Smooth muscle cell (in vitro differentiated cells): ENCODE measurements at regions not wholly inside any gene's neighbourhood (a gene's known extent, or its start where the extent isn't known, plus 50 kb on each side); places are given as distances from the start of the nearest gene placed in this dataset.
"Not testable (repeated sequence)": the region's sequence is repeated elsewhere in the genome, so short reads cannot be mapped to it uniquely, and the experiment has no call there.

Source experiments
- DNase-seq: peaks from one replicate; lab custom pipeline; 2025; ENCODE audit not compliant: unreplicated experiment; lab: John Stamatoyannopoulos, UW
- H2AFZ ChIP-seq: fragments of 200-600 bp; sonication (generic); 2 replicates; pipeline ENCODE4 v1.6.0; 2016; ENCODE audit warnings: antibody characterized with exemption, low read depth, mild to moderate bottlenecking
- H3F3A ChIP-seq: fragments of 200-600 bp; sonication (generic); 2 replicates; pipeline ENCODE4 v1.6.0; 2017; ENCODE audit warnings: antibody characterized with exemption, low read depth
- H3K27ac ChIP-seq: fragments of 200-600 bp; sonication (generic); 2 replicates; pipeline ENCODE4 v1.5.1; 2016; ENCODE audit warnings: low read depth, mild to moderate bottlenecking
- H3K27me3 ChIP-seq: fragments of 200-600 bp; sonication (generic); 2 replicates; pipeline ENCODE4 v1.6.1; 2016; ENCODE audit warnings: low read depth, mild to moderate bottlenecking
- H3K36me3 ChIP-seq: fragments of 200-600 bp; sonication (generic); 2 replicates; pipeline ENCODE4 v1.5.1; 2016; ENCODE audit warnings: low read depth
- H3K4me1 ChIP-seq: fragments of 200-600 bp; sonication (generic); 2 replicates; pipeline ENCODE4 v1.5.1; 2016; ENCODE audit warnings: low read depth
- H3K4me2 ChIP-seq: fragments of 200-600 bp; sonication (generic); 2 replicates; pipeline ENCODE4 v1.6.0; 2016; ENCODE audit warnings: mild to moderate bottlenecking
- H3K4me3 ChIP-seq: fragments of 200-600 bp; sonication (generic); 2 replicates; pipeline ENCODE4 v1.5.1; 2016; ENCODE audit warnings: mild to moderate bottlenecking
- H3K79me2 ChIP-seq: fragments of 200-600 bp; sonication (generic); 2 replicates; pipeline ENCODE4 v1.6.0; 2016; ENCODE audit warnings: low read depth, mild to moderate bottlenecking
- H3K9ac ChIP-seq: fragments of 200-600 bp; sonication (generic); 2 replicates; pipeline ENCODE4 v1.6.0; 2016; ENCODE audit warnings: low read depth
- H3K9me3 ChIP-seq: fragments of 200-600 bp; sonication (generic); replicated peaks from 2 replicates; pipeline ENCODE4 v1.5.1; 2016; ENCODE audit warnings: low read depth
- H4K20me1 ChIP-seq: fragments of 200-600 bp; sonication (generic); 2 replicates; pipeline ENCODE4 v1.6.0; 2016; ENCODE audit warnings: low read depth
- CTCF ChIP-seq: fragments of 200-600 bp; sonication (generic); IDR thresholded peaks from 2 replicates; pipeline ENCODE4 v1.5.1; 2017; ENCODE audit warnings: borderline replicate concordance, mild to moderate bottlenecking, antibody characterized with exemption; ENCODE audit not compliant: insufficient read depth, poor library complexity, severe bottlenecking
- WGBS: methylation state at CpG from one replicate; pipeline ENCODE4 v1.1.7; 2016; ENCODE audit warnings: low lambda C conversion rate; 5-methylcytosine and 5-hydroxymethylcytosine counted together

- H3F3A ChIP-seq, result no peaks in the 10 kb centered on the region
- no peak overlapping the region for H3K4me2 ChIP-seq
- no peak overlapping the region for H3K4me3 ChIP-seq
- H3K27ac ChIP-seq, result no peak overlapping the region
- no peaks in the 10 kb centered on the region for H3K36me3 ChIP-seq
- no peaks in the 10 kb centered on the region for H3K27me3 ChIP-seq
- H3K9me3 ChIP-seq, result no peaks in the 10 kb centered on the region
- DNase-seq, result no peak
- H3K9ac ChIP-seq, result no peak overlapping the region
- WGBS, result 87% methylated on average over 4 of the region's 4 CpGs
- no peaks in the 10 kb centered on the region for H3K79me2 ChIP-seq
- H3K4me1 ChIP-seq, result no peaks in the 10 kb centered on the region
- H4K20me1 ChIP-seq, result no peaks in the 10 kb centered on the region
- H2AFZ ChIP-seq, result no peak overlapping the region
- no peak for TF ChIP-seq CTCF
These were observed 579.6 kb downstream of the AMY1C start for GRCh38 chr1:104329278-104329677.

GRCh38 chr1:104331763-104332162 is 582.1 kb downstream of the AMY1C start:
- H3K27me3 ChIP-seq, result no peaks in the 10 kb centered on the region
- DNase-seq, result no peak
- H3F3A ChIP-seq, result no peaks in the 10 kb centered on the region
- no peaks in the 10 kb centered on the region for H3K9me3 ChIP-seq
- H3K4me2 ChIP-seq, result no peak overlapping the region
- no peak overlapping the region for H3K4me3 ChIP-seq
- H3K79me2 ChIP-seq, result no peaks in the 10 kb centered on the region
- no peaks in the 10 kb centered on the region for H4K20me1 ChIP-seq
- no peaks in the 10 kb centered on the region for H3K36me3 ChIP-seq
- H3K9ac ChIP-seq, result no peak overlapping the region
- no peak overlapping the region for H2AFZ ChIP-seq
- no peak for TF ChIP-seq CTCF
- no peak overlapping the region for H3K27ac ChIP-seq
- H3K4me1 ChIP-seq, result no peaks in the 10 kb centered on the region
- 56% methylated on average over 3 of the region's 3 CpGs for WGBS

GRCh38 chr1:104337927-104338326 is 588.2 kb downstream of the AMY1C start:
- H2AFZ ChIP-seq, H3K4me1 ChIP-seq, H3K27me3 ChIP-seq, H3K36me3 ChIP-seq, H3K4me2 ChIP-seq, H3K79me2 ChIP-seq, DNase-seq, H3K9ac ChIP-seq, H3F3A ChIP-seq, H3K4me3 ChIP-seq, H3K27ac ChIP-seq, H4K20me1 ChIP-seq, H3K9me3 ChIP-seq: not testable (repeated sequence)
- WGBS, result 88% methylated on average over 5 of the region's 5 CpGs

- no peaks in the 10 kb centered on the region for H3K36me3 ChIP-seq
- H3K9ac ChIP-seq, result no peak overlapping the region
- H3K4me3 ChIP-seq, result no peak overlapping the region
- no peaks in the 10 kb centered on the region for H3K4me1 ChIP-seq
- no peaks in the 10 kb centered on the region for H3F3A ChIP-seq
- no peaks in the 10 kb centered on the region for H4K20me1 ChIP-seq
- H3K27ac ChIP-seq, result no peak overlapping the region
- no peaks in the 10 kb centered on the region for H3K27me3 ChIP-seq
- no peak overlapping the region for H2AFZ ChIP-seq
- no peak for TF ChIP-seq CTCF
- H3K79me2 ChIP-seq, result no peaks in the 10 kb centered on the region
- no peak for DNase-seq
- no peak overlapping the region for H3K4me2 ChIP-seq
- H3K9me3 ChIP-seq, result no peaks in the 10 kb centered on the region
- 81% methylated on average over 3 of the region's 3 CpGs for WGBS
These were observed 592.2 kb downstream of the AMY1C start for GRCh38 chr1:104341944-104342343.
